Ascending aorta (tissue), 2 donors: ENCODE measurements at regions not wholly inside any gene's neighbourhood (a gene's known extent, or its start where the extent isn't known, plus 50 kb on each side); places are given as distances from the start of the nearest gene placed in this dataset.

Source experiments
- DNase-seq, 2 donors: peaks; one replicate each; pipeline ENCODE4 v3.0.0-alpha.2; 2019; ENCODE audit warnings: low spot score in 2 of 2
- H3K27ac ChIP-seq, 2 donors: fragments of 200-600 bp; sonication (generic); one replicate each; pipeline ENCODE4 v1.5.1; 2016 to 2017; ENCODE audit warnings: mild to moderate bottlenecking in 1 of 2
- H3K27me3 ChIP-seq: fragments of 200-600 bp; sonication (generic); one replicate; pipeline ENCODE4 v1.5.1; 2017
- H3K36me3 ChIP-seq, 2 donors: fragments of 200-600 bp; sonication (generic); one replicate each; pipeline ENCODE4 v1.5.1; 2016
- H3K4me1 ChIP-seq, 2 donors: fragments of 200-600 bp; sonication (generic); one replicate each; pipeline ENCODE4 v1.5.1; 2016 to 2017; ENCODE audit warnings: mild to moderate bottlenecking in 1 of 2
- H3K4me3 ChIP-seq, 2 donors: fragments of 200-600 bp; sonication (generic); one replicate each; pipeline ENCODE4 v1.5.1; 2016 to 2017; ENCODE audit warnings: mild to moderate bottlenecking in 1 of 2
- H3K9me3 ChIP-seq, 2 donors: fragments of 200-600 bp; sonication (generic); one replicate each; pipeline ENCODE4 v1.5.1; 2016
- intact Hi-C: fragments of 100-400 bp; cut with DNase I; formaldehyde crosslinking; loops from one replicate; pipeline ENCODE4 v1.15.1; 2023
- TF ChIP-seq, protein P1 (sequence below), 3 experiments: fragments of 200-600 bp in 2 of 3; fragments of 450-650 bp in 1 of 3; sonication (generic) in 2 of 3; IDR thresholded peaks; one replicate each; pipeline ENCODE4 v1.5.1; 2016 to 2019; ENCODE audit warnings: antibody characterized with exemption in 3 of 3, mild to moderate bottlenecking in 1 of 3, moderate library complexity in 1 of 3

DNA sequence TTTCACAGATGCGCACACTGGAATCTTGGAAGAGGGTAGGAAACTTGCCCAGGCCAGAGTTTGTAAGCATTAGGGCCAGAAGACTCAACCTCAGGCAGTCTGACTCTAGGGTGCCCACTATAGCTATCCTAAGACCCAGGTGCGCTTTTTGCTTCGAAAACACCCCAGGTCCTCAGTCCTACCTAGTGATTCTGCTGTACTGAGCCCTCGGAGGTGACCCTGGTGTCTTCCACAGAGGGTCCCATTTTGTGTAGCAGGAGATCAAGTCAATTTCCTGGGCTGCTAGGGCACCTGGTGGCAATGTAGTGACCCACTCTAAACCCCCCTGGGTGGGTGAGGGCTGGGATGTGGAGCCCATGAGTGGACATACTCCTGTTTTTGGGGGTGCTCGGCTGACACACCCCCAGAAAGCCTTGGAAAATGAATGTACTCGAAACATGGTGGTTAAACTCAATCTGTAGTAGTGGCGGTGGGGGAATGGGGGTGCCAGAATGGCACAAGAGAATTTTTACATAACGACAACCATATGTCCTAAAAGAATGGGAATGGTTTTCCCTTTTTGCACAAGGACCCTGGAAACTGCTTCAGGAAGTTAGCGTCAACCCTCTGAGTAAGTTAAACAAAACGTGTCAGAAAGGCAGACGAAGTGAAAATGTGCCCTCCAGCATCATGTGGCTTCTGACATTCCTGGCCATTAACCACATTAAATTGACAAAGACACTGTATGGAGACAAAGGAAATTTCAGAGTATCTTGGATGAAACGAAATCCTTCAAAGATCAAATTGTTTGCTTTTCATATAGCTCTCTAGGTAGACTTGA is 218.0 kb upstream of the COPS8 start:
- H3K27ac ChIP-seq: no peak overlapping the region
- no peaks in the 10 kb centered on the region for H3K36me3 ChIP-seq
- H3K4me1 ChIP-seq: no peaks in the 10 kb centered on the region
- H3K9me3 ChIP-seq: no peaks in the 10 kb centered on the region
- intact Hi-C loops: no loop called here
- TF ChIP-seq, protein P1, sequence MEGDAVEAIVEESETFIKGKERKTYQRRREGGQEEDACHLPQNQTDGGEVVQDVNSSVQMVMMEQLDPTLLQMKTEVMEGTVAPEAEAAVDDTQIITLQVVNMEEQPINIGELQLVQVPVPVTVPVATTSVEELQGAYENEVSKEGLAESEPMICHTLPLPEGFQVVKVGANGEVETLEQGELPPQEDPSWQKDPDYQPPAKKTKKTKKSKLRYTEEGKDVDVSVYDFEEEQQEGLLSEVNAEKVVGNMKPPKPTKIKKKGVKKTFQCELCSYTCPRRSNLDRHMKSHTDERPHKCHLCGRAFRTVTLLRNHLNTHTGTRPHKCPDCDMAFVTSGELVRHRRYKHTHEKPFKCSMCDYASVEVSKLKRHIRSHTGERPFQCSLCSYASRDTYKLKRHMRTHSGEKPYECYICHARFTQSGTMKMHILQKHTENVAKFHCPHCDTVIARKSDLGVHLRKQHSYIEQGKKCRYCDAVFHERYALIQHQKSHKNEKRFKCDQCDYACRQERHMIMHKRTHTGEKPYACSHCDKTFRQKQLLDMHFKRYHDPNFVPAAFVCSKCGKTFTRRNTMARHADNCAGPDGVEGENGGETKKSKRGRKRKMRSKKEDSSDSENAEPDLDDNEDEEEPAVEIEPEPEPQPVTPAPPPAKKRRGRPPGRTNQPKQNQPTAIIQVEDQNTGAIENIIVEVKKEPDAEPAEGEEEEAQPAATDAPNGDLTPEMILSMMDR (IDR thresholded peaks at IDR 0.05): no peak
- DNase-seq: peak in 1 of 2 donors; percentile 19
- H3K4me3 ChIP-seq: no peak overlapping the region
- no peaks in the 10 kb centered on the region for H3K27me3 ChIP-seq

DNA sequence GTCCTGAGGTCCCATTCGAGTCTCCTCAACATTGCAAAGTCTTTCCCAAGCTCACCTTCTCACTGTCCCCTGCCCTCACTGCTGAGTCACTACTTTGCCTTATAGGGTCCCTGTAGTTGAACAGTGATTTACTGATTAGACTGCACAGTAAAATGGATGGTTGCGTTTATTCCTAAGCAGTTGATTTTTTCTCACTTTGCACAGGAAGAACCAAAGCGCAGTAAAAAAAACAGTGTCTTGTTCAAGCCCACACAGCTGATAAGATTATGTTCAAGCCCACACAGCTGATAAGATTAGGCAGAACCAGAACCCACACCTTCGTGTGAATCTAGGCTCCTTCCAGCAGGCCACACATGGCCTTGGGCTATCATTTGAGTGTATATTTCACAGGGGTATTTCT is 215.3 kb upstream of the COPS8 start:
- Histone ChIP-seq H3K27ac (no peak overlapping the region), H3K4me3 (no peak overlapping the region), H3K36me3 (no peaks in the 10 kb centered on the region), H3K9me3 (no peaks in the 10 kb centered on the region), H3K4me1 (no peaks in the 10 kb centered on the region), H3K27me3 (no peaks in the 10 kb centered on the region)
- DNase-seq: peak in 1 of 2 donors; percentile 15
- intact Hi-C loops: no loop called here
- TF ChIP-seq, protein P1 (IDR thresholded peaks at IDR 0.05): no peak

DNA sequence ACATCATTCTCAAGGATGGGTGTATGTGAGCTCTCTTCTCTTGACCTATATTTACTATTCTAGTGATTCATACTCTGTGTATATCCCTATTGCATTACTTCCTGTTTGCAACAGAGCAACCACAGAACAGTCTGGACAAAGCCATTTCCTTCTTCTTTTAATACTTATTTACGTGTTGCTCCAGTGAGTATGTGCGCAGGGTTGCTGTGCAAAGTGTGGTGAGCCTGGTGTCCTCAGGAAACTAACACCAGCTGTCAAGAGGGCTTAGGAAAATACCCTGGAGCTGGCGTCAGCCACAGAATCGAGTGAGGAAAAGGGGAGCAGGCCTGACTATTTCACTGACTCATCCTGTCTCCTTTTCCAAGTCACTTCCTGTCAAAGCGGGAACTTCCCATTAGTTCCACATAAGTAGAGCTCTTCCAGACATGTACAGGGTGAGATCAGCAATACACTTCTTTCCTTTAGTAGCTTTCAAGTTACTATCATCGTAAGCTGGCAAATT is 214.1 kb upstream of the COPS8 start:
- H3K27ac ChIP-seq: peak overlapping the region in 1 of 2 donors; percentile 10
- intact Hi-C loops: no loop called here
- DNase-seq: peak; percentile 65 to 81
- H3K9me3 ChIP-seq: no peaks in the 10 kb centered on the region
- H3K4me3 ChIP-seq: no peak overlapping the region
- H3K36me3 ChIP-seq: no peaks in the 10 kb centered on the region
- H3K4me1 ChIP-seq: no peaks in the 10 kb centered on the region
- no peaks in the 10 kb centered on the region for H3K27me3 ChIP-seq
- TF ChIP-seq, protein P1 (IDR thresholded peaks at IDR 0.05): no peak

DNA sequence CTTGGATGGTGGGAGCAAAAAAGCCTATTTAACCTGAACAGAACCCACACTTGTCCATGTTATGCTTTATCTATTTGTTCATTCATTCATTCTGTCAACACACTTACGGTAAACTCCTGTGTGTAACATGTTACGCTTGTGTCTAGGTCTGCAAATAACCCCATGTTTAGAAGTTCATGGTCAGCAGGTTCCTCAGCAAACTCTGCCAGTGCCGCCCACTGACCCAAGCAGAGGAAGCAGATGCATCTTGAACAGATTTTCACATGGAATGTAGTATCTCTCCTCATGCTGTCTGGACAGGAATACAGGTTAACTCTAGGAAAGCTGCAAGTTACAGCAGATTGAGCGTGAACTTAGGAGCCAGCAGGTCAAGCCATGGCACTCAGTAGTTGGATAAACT is 213.7 kb upstream of the COPS8 start:
- peak overlapping the region in 1 of 2 donors; percentile 10 for H3K27ac ChIP-seq
- H3K4me1 ChIP-seq: no peaks in the 10 kb centered on the region
- no peaks in the 10 kb centered on the region for H3K36me3 ChIP-seq
- no peaks in the 10 kb centered on the region for H3K9me3 ChIP-seq
- no peaks in the 10 kb centered on the region for H3K27me3 ChIP-seq
- H3K4me3 ChIP-seq: no peak overlapping the region
- intact Hi-C loops: no loop called here
- TF ChIP-seq, protein P1 (IDR thresholded peaks at IDR 0.05): no peak
- DNase-seq: peak in 1 of 2 donors; percentile 62

DNA sequence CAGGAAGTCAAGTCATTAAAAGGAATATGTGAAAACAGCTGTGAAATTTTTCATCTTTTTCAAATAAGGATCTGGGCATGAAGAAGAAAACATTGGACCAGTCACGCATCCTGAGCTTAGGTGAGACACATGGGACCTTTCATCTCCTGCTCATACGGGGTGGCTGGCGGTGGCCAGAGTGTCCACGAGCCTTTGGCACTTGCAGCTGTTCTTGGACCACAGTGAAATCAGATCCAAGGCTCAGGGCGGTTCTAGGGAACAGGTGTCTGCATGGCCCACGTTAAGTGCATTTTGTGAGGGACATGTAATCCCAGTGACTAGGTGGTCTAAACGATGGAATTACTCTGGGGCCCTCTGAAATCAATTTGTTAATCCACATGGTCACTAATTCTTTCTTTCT is 212.7 kb upstream of the COPS8 start:
- intact Hi-C loops: no loop called here
- no peak for DNase-seq
- H3K4me1 ChIP-seq: no peaks in the 10 kb centered on the region
- no peaks in the 10 kb centered on the region for H3K36me3 ChIP-seq
- no peaks in the 10 kb centered on the region for H3K9me3 ChIP-seq
- H3K27me3 ChIP-seq: no peaks in the 10 kb centered on the region
- H3K4me3 ChIP-seq: no peak overlapping the region
- no peak overlapping the region for H3K27ac ChIP-seq
- TF ChIP-seq, protein P1 (IDR thresholded peaks at IDR 0.05): no peak
